AG10803 (cell line): ENCODE measurements at regions not wholly inside any gene's neighbourhood (a gene's known extent, or its start where the extent isn't known, plus 50 kb on each side); places are given as distances from the start of the nearest gene placed in this dataset.
"Not testable (repeated sequence)": the region's sequence is repeated elsewhere in the genome, so short reads cannot be mapped to it uniquely, and the experiment has no call there.

Experiments
- DNase-seq: peaks from one replicate; pipeline ENCODE4 v3.0.0; 2010; ENCODE audit warnings: low read depth
- H3K4me3 ChIP-seq: 2 replicates; pipeline ENCODE4 v1.5.1; 2011; ENCODE audit warnings: mild to moderate bottlenecking, low read length, control low read depth
- CTCF ChIP-seq: conservative IDR thresholded peaks from 2 replicates; pipeline ENCODE4 v1.5.1; 2011; ENCODE audit warnings: mild to moderate bottlenecking, low read length, control low read depth, inconsistent platforms

GRCh38 chr6:132190815-132191175, 210.5 kb downstream of the MOXD1 start:
- DNase-seq = peak; percentile 88
- H3K4me3 ChIP-seq = no peak overlapping the region
- no peak for TF ChIP-seq CTCF

GRCh38 chr6:132190097-132190814, 211.0 kb downstream of the MOXD1 start:
- H3K4me3 ChIP-seq = no peak overlapping the region
- DNase-seq = peak; percentile 35
- no peak for TF ChIP-seq CTCF

GRCh38 chr6:132188556-132189264, 212.6 kb downstream of the MOXD1 start:
- TF ChIP-seq CTCF = no peak
- peak; percentile 81 for DNase-seq
- H3K4me3 ChIP-seq = no peak overlapping the region

GRCh38 chr6:132187816-132188215, 213.5 kb downstream of the MOXD1 start:
- no peak for DNase-seq
- no peak overlapping the region for H3K4me3 ChIP-seq
- TF ChIP-seq CTCF = no peak

- H3K4me3 ChIP-seq = not testable (repeated sequence)
Observed at GRCh38 chr6:132184966-132185365, 216.3 kb downstream of the MOXD1 start.

GRCh38 chr6:132179955-132180354, 221.3 kb downstream of the MOXD1 start:
- H3K4me3 ChIP-seq = no peak overlapping the region
- no peak for DNase-seq
- no peak for TF ChIP-seq CTCF

More at GRCh38 chr6:132184966-132185365, 216.3 kb downstream of the MOXD1 start:
- not testable (repeated sequence) for DNase-seq

- H3K4me3 ChIP-seq = no peak overlapping the region
- DNase-seq = no peak
- no peak for TF ChIP-seq CTCF
Observed at GRCh38 chr6:132174919-132175318, 223.7 kb upstream of the CCN2 start.
